Retinal pigment epithelial cell (primary cell): ENCODE measurements at regions not wholly inside any gene's neighbourhood (a gene's known extent, or its start where the extent isn't known, plus 50 kb on each side); places are given as distances from the start of the nearest gene placed in this dataset.

Experiments used
- DNase-seq: peaks from one replicate; pipeline ENCODE4 v3.0.0-alpha.2; 2010; ENCODE audit warnings: low read depth
- H3K4me3 ChIP-seq: 2 replicates; pipeline ENCODE4 v1.5.1; 2011; ENCODE audit warnings: mild to moderate bottlenecking, low read length, control low read depth, moderate library complexity
- TF ChIP-seq, protein P1 (sequence below): conservative IDR thresholded peaks from 2 replicates; pipeline ENCODE4 v1.5.1; 2011; ENCODE audit warnings: low read depth, low read length, control low read depth, inconsistent platforms

- no peak overlapping the region for H3K4me3 ChIP-seq
- TF ChIP-seq, protein P1, sequence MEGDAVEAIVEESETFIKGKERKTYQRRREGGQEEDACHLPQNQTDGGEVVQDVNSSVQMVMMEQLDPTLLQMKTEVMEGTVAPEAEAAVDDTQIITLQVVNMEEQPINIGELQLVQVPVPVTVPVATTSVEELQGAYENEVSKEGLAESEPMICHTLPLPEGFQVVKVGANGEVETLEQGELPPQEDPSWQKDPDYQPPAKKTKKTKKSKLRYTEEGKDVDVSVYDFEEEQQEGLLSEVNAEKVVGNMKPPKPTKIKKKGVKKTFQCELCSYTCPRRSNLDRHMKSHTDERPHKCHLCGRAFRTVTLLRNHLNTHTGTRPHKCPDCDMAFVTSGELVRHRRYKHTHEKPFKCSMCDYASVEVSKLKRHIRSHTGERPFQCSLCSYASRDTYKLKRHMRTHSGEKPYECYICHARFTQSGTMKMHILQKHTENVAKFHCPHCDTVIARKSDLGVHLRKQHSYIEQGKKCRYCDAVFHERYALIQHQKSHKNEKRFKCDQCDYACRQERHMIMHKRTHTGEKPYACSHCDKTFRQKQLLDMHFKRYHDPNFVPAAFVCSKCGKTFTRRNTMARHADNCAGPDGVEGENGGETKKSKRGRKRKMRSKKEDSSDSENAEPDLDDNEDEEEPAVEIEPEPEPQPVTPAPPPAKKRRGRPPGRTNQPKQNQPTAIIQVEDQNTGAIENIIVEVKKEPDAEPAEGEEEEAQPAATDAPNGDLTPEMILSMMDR, result no peak
- DNase-seq, result peak; percentile 83
Observed at GRCh38 chr2:74740741-74741431, 86.8 kb downstream of the SEMA4F start.

DNA sequence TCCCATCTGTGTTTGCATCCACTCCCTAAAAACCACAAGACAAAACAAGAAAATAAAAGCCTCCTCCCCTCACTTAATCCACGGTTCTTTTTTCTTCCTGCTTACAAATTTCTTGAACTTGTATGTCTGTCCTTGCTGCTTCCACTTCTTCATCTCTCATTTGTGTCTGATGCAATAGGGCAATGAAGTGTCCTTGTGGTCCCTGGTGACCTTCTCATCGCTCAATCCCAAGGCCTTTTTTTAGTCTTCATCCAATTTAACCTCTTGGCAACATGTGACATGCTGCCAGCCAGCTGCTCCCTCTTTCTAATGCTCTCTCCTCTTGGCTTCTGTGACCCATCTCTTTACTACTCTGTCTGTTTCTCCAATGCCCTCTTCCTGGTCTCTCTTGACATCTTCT lies 87.6 kb downstream of the SEMA4F start:
- TF ChIP-seq, protein P1, result no peak
- H3K4me3 ChIP-seq, result no peak overlapping the region
- no peak for DNase-seq

DNA sequence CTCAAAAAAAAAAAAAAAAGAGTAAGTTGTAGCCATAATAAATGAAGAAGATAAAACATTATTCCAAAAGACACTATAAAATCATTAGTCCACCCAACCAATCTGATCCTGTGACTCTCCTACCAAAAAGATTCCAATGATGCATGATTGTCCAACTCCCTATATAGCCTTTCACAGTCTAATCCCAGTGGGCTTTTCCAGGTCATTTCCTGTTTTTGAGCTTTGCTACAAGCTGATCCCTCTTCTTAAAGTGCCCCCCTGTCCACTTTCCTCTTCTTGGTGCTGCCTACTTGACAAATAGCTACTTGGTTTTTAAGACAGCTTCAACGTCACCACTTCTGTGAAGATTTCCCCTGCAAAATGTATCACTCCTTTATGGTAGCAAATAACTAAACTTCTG lies 88.4 kb downstream of the SEMA4F start:
- no peak for DNase-seq
- TF ChIP-seq, protein P1, result no peak
- no peak overlapping the region for H3K4me3 ChIP-seq

- DNase-seq, result no peak
- H3K4me3 ChIP-seq, result no peak overlapping the region
- TF ChIP-seq, protein P1, result no peak
Observed at GRCh38 chr2:74743039-74743438, 89.0 kb downstream of the SEMA4F start.

DNA sequence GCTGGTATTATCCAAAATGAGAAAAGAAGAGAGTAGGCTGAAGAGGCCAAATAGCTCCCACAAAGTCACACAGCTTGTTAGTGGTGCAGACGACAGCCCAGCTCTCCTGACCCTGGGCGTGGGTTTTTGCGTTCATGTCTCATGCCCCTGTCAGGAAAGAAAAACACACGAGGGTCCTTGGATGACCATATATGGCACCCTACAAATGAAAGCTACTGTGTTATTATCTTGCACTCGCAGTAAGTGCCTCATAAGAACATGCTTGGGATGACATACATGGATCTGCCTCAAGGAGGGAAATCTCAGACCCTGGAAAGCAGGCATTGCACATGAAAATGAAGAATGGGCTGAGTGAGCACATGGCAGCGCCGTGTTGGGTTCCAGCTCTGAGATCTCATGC lies 89.7 kb downstream of the SEMA4F start:
- TF ChIP-seq, protein P1, result no peak
- H3K4me3 ChIP-seq, result no peak overlapping the region
- no peak for DNase-seq

GRCh38 chr2:74744731-74745515 lies 89.0 kb upstream of the HK2 start:
- no peak overlapping the region for H3K4me3 ChIP-seq
- TF ChIP-seq, protein P1, result no peak
- DNase-seq, result no peak

GRCh38 chr2:74745766-74746165 lies 88.2 kb upstream of the HK2 start:
- DNase-seq, result no peak
- TF ChIP-seq, protein P1, result no peak
- no peak overlapping the region for H3K4me3 ChIP-seq
